BJ (cell line): ENCODE measurements at regions not wholly inside any gene's neighbourhood (a gene's known extent, or its start where the extent isn't known, plus 50 kb on each side); places are given as distances from the start of the nearest gene placed in this dataset.

ENCODE experiments used
- CTCF ChIA-PET: fragments of 350-600 bp; formaldehyde crosslinking; extraction: SDS; loops from one replicate; lab custom pipeline; 2021; ENCODE audit warnings: antibody characterized with exemption, inconsistent platforms; lab: Yijun Ruan, JAX
- POLR2A ChIA-PET: fragments of 300-600 bp; sonication (Branson Sonifier 250); formaldehyde crosslinking; extraction: SDS; loops from one replicate; lab custom pipeline; 2021; ENCODE audit warnings: antibody characterized with exemption; lab: Charles Lee
- DNase-seq: peaks from one replicate; pipeline ENCODE4 v3.0.0-alpha.2; 2011; ENCODE audit warnings: low read depth
- H3K27me3 ChIP-seq: 2 replicates; pipeline ENCODE4 v1.6.0; 2011; ENCODE audit warnings: low read length; ENCODE audit not compliant: control insufficient read depth, insufficient read depth
- H3K36me3 ChIP-seq: 2 replicates; pipeline ENCODE4 v1.5.1; 2011; ENCODE audit warnings: low read length; ENCODE audit not compliant: control insufficient read depth, insufficient read depth
- H3K4me3 ChIP-seq: 2 replicates; pipeline ENCODE4 v1.5.1; 2011; ENCODE audit warnings: low read depth, mild to moderate bottlenecking, control low read depth, low read length
- CTCF ChIP-seq: IDR thresholded peaks from 2 replicates; pipeline ENCODE4 v1.5.1; 2011; ENCODE audit warnings: low read depth, mild to moderate bottlenecking, control low read depth, inconsistent platforms, low read length, moderate library complexity; ENCODE audit not compliant: insufficient read depth

DNA sequence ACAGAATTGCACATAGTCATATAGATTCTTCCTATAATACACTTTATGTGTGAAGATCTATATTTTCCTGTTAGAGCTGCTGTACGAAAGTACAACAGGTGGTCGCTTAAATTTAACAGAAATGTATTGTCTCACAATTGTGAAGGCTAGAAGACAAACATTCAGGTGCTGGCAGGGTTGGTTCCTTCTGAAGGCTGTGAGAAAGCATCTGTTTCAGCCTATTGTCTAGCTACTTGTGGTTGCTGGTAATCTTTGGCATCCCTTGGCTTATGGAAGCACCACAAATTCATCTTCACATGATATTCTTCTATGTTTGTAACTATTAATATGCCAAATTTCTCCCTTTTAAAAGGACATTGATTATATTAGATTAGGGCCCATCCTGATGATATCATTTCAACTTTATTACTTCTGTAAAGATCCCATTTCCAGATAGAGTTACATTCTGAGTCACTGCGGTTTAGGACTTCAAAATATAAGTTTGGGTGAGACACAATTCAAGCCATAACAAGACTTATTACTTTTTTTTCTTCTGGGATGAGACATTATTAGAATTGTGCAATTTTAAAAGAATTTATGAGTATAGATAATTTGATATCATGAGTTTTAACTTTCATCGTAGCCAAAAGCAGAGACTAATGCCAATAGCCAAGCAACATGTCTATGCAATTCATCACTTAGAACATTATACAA lies 248.1 kb upstream of the BCHE start:
- ChIA-PET POLR2A (no interaction called here), CTCF (no interaction called here)
- Histone ChIP-seq H3K36me3 (no peaks in the 10 kb centered on the region), H3K27me3 (no peaks in the 10 kb centered on the region), H3K4me3 (no peak overlapping the region)
- DNase-seq = no peak
- no peak for TF ChIP-seq CTCF

- TF ChIP-seq CTCF = no peak
- H3K36me3 ChIP-seq = no peaks in the 10 kb centered on the region
These were observed 242.9 kb upstream of the BCHE start for GRCh38 chr3:166080096-166080495.

DNA sequence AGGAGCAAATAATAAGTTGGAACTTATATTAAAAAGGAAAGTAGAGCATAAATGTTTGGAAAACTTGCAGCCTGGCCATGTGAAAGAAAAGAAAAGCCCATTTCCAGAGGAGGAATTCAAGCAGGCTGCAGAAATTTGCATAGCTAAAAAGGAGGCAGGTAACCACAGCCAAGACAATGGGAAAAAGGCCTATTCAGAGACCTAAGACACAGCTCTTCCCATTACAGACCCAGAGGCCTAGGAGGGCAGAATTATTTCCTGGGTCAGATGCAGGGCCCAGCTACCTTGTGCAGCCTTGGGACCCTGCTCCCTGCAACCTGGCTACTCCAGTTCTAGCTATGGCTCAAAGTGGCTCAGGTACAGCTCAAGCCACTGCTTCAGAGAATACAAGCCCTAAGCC lies 234.6 kb upstream of the BCHE start:
- no peak overlapping the region for H3K4me3 ChIP-seq
- ChIA-PET CTCF (interaction anchor here (0.6 kb wide), 1 partner anchor 592 kb away, joined by 3 read pairs; no protein-coding TSS in a partner anchor), POLR2A (no interaction called here)
- DNase-seq = no peak
- no peak for TF ChIP-seq CTCF
- no peaks in the 10 kb centered on the region for H3K27me3 ChIP-seq
- H3K36me3 ChIP-seq = no peaks in the 10 kb centered on the region

More at GRCh38 chr3:166080096-166080495, 242.9 kb upstream of the BCHE start:
- ChIA-PET POLR2A (no interaction called here), CTCF (no interaction called here)
- no peaks in the 10 kb centered on the region for H3K27me3 ChIP-seq
- H3K4me3 ChIP-seq = no peak overlapping the region
- no peak for DNase-seq

GRCh38 chr3:166064476-166064875 lies 227.3 kb upstream of the BCHE start:
- ChIA-PET POLR2A (no interaction called here), CTCF (no interaction called here)
- Histone ChIP-seq H3K36me3 (no peaks in the 10 kb centered on the region), H3K4me3 (no peak overlapping the region), H3K27me3 (no peaks in the 10 kb centered on the region)
- no peak for TF ChIP-seq CTCF
- no peak for DNase-seq

DNA sequence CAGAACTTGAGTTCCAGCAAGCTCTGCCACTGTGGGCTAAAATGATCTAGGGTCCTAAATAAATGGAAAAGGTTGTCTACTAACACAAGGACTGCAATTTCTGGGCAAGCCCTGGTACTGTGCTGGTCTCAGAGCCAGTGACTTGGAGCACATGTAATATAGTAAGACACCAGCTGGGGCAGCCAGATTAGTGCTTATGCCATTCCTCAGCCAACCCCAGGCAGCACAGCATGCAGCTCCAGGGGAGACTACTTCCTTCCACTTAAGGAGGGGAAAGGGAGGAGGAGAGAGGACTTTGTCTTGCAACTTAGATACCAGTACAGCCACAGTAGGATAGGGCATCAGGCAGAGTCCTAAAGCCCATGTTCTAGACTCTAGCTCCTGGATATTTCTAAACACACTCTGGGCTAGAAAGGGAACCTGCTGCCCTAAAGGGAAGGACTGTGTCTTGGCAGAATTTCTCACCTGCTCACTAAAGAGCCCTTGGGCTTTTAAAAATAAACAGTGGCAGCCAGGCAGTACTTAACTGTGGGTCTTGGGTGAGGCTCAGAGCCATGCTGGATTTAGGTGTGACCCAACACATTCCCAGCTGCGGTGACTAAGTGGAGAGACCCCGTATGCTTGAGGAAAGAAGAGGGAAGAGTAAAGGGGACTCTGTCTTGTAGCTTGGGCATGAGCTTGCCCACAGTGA lies 223.7 kb upstream of the BCHE start:
- CTCF ChIA-PET = no interaction called here

More for the DNA sequence above, 223.7 kb upstream of the BCHE start:
- POLR2A ChIA-PET = no interaction called here
- no peak for DNase-seq
- Histone ChIP-seq H3K4me3 (no peak overlapping the region), H3K36me3 (no peaks in the 10 kb centered on the region), H3K27me3 (no peaks in the 10 kb centered on the region)
- no peak for TF ChIP-seq CTCF
